GM12878 (cell line): ENCODE measurements at regions not wholly inside any gene's neighbourhood (a gene's known extent, or its start where the extent isn't known, plus 50 kb on each side); places are given as distances from the start of the nearest gene placed in this dataset.

ENCODE experiments used
- ATAC-seq: fragments of 200-7000 bp; cut with Tn5 transposase; 3 replicates; pipeline ENCODE4 v1.9.1; 2020; ENCODE audit warnings: mild to moderate bottlenecking, moderate library complexity
- BruUV-seq: library from RNA; stranded (reverse); fragments of 400-500 nt; replicated peaks from 2 replicates; lab custom pipeline; 2021; lab: Mats Ljungman, UMichigan
- CTCF ChIA-PET: fragments of 300-600 bp; sonication (Branson Sonifier 250); formaldehyde crosslinking; extraction: SDS; loops from one replicate; lab custom pipeline; 2021; ENCODE audit warnings: inconsistent platforms; lab: Yijun Ruan, JAX
- POLR2A ChIA-PET: fragments of 350-600 bp; formaldehyde crosslinking; extraction: SDS; loops from one replicate; lab custom pipeline; 2021; ENCODE audit warnings: inconsistent platforms; lab: Charles Lee
- RAD21 ChIA-PET: fragments of 300-600 bp; sonication (Branson Sonifier 250); formaldehyde crosslinking; loops from one replicate; lab custom pipeline; 2023; ENCODE audit warnings: antibody characterized with exemption; ENCODE audit not compliant: unreplicated experiment; lab: Charles Lee
- SMC1A ChIA-PET: fragments of 300-600 bp; sonication (Branson Sonifier 250); formaldehyde crosslinking; loops from one replicate; lab custom pipeline; 2023; ENCODE audit not compliant: unreplicated experiment, uncharacterized antibody; lab: Charles Lee
- DNase-seq: peaks from one replicate; pipeline ENCODE4 v3.0.0-alpha.2; 2011; ENCODE audit warnings: low read depth, low spot score
- FAIRE-seq: peaks from 3 replicates; lab custom pipeline; 2011; peaks lifted over from hg19 to GRCh38; lab: Jason Lieb, UNC
- H2AFZ ChIP-seq: 2 replicates; pipeline ENCODE4 v1.6.0; 2011; ENCODE audit warnings: low read depth, low read length, control low read depth; ENCODE audit not compliant: control insufficient read depth
- H3K27ac ChIP-seq: 2 replicates; pipeline ENCODE4 v1.5.1; 2011; ENCODE audit warnings: control low read depth; ENCODE audit not compliant: control insufficient read depth, insufficient read depth
- H3K27me3 ChIP-seq, 2 experiments: replicated peaks in 1 of 2; 2 replicates each; pipeline versions ENCODE4 v1.6.0 to v1.6.1; 2011; ENCODE audit warnings: low read length in 1 of 2; ENCODE audit not compliant: control insufficient read depth in 2 of 2, insufficient read depth in 2 of 2
- H3K36me3 ChIP-seq, 2 experiments: 2 replicates each; pipeline ENCODE4 v1.5.1; 2011; ENCODE audit warnings: low read length in 1 of 2; ENCODE audit not compliant: control insufficient read depth in 2 of 2, insufficient read depth in 2 of 2
- H3K4me1 ChIP-seq: 2 replicates; pipeline ENCODE4 v1.6.1; 2011; ENCODE audit warnings: mild to moderate bottlenecking, low read length, moderate library complexity, mixed read lengths; ENCODE audit not compliant: control insufficient read depth, insufficient read depth
- H3K4me2 ChIP-seq: 2 replicates; pipeline ENCODE4 v1.6.0; 2011; ENCODE audit warnings: control low read depth; ENCODE audit not compliant: control insufficient read depth, insufficient read depth
- H3K4me3 ChIP-seq: fragments of 200-600 bp; sonication (generic); 2 replicates; pipeline ENCODE4 v1.5.1; 2016
- H3K79me2 ChIP-seq: 2 replicates; pipeline ENCODE4 v1.6.0; 2011; ENCODE audit warnings: low read length; ENCODE audit not compliant: control insufficient read depth, insufficient read depth
- H3K9ac ChIP-seq: 2 replicates; pipeline ENCODE4 v1.8.0; 2011; ENCODE audit warnings: low read length, control low read depth, mixed read lengths; ENCODE audit not compliant: control insufficient read depth, insufficient read depth
- H3K9me3 ChIP-seq: replicated peaks from 3 replicates; pipeline ENCODE4 v1.5.1; 2011; ENCODE audit warnings: mild to moderate bottlenecking, low read length; ENCODE audit not compliant: control insufficient read depth, insufficient read depth
- H4K20me1 ChIP-seq: 2 replicates; pipeline ENCODE4 v1.6.0; 2011; ENCODE audit not compliant: control insufficient read depth, insufficient read depth
- ASH2L ChIP-seq: fragments of 300-600, 200-600 bp; sonication (generic); IDR thresholded peaks from 2 replicates; pipeline ENCODE4 v1.6.1; 2017; ENCODE audit warnings: low read depth, mild to moderate bottlenecking, borderline replicate concordance
- FOS ChIP-seq: IDR thresholded peaks from 3 replicates; pipeline ENCODE4 v1.6.1; 2011; ENCODE audit warnings: borderline replicate concordance; ENCODE audit not compliant: insufficient read length; ENCODE audit errors: extremely low read depth
- GATAD2B ChIP-seq: fragments of 450-650 bp; conservative IDR thresholded peaks from 2 replicates; pipeline ENCODE4 v1.6.1; 2017; ENCODE audit warnings: low read depth, mild to moderate bottlenecking, moderate library complexity
- HCFC1 ChIP-seq: fragments of 150-350 bp; IDR thresholded peaks from 2 replicates; pipeline ENCODE4 v1.6.1; 2014; ENCODE audit warnings: low read length
- HDAC6 ChIP-seq: fragments of 200-600 bp; sonication (generic); IDR thresholded peaks from one replicate; pipeline ENCODE4 v1.8.0; 2017; ENCODE audit warnings: antibody characterized with exemption; ENCODE audit not compliant: unreplicated experiment
- KLF5 ChIP-seq: fragments of 450-650 bp; IDR thresholded peaks from 2 replicates; pipeline ENCODE4 v1.6.1; 2014; ENCODE audit warnings: mild to moderate bottlenecking; ENCODE audit not compliant: partially characterized antibody
- MYC ChIP-seq: IDR thresholded peaks from 2 replicates; pipeline ENCODE4 v1.6.1; 2011; ENCODE audit warnings: mild to moderate bottlenecking, low read length, moderate library complexity, inconsistent platforms; ENCODE audit not compliant: insufficient read depth, insufficient replicate concordance, insufficient read length, severe bottlenecking
- NBN ChIP-seq: fragments of 450-650 bp; IDR thresholded peaks from 2 replicates; pipeline ENCODE4 v1.6.1; 2016
- RCOR1 ChIP-seq: conservative IDR thresholded peaks from 2 replicates; pipeline ENCODE4 v1.6.1; 2012; ENCODE audit warnings: low read depth, low read length, improper control_type of control experiment
- TARDBP ChIP-seq: IDR thresholded peaks from 2 replicates; pipeline ENCODE4 v1.6.1; 2016; ENCODE audit warnings: borderline replicate concordance
- WGBS: methylation state at CpG from one replicate; pipeline ENCODE4 v1.1.6; 2016; ENCODE audit warnings: low lambda C conversion rate; ENCODE audit not compliant: insufficient replicate concordance, insufficient coverage; ENCODE audit errors: missing lambda C conversion rate; 5-methylcytosine and 5-hydroxymethylcytosine counted together
- in situ Hi-C: fragments of 300-500 bp; cut with MboI; formaldehyde crosslinking; loops from 9 replicates; pipeline ENCODE4 v1.14.3; 2018; ENCODE audit warnings: mixed read lengths
- intact Hi-C: fragments of 100-400 bp; cut with micrococcal nuclease; formaldehyde crosslinking; loops from one replicate; pipeline ENCODE4 v1.14.2; 2022; ENCODE audit not compliant: unreplicated experiment
- TF ChIP-seq, protein P1 (sequence below): fragments of 450-650 bp; IDR thresholded peaks from 2 replicates; pipeline ENCODE4 v1.6.1; 2016; ENCODE audit warnings: mild to moderate bottlenecking
- TF ChIP-seq, protein P2 (sequence below), 3 experiments: IDR thresholded peaks in 2 of 3; conservative IDR thresholded peaks in 1 of 3; 2 replicates each; pipeline ENCODE4 v1.5.1; 2011; ENCODE audit warnings: low read depth in 3 of 3, low read length in 3 of 3, mild to moderate bottlenecking in 3 of 3, control low read depth in 2 of 3, moderate library complexity in 2 of 3, inconsistent platforms in 1 of 3, mixed read lengths in 1 of 3; ENCODE audit not compliant: control insufficient read depth in 2 of 3, insufficient read depth in 1 of 3; ENCODE audit errors: extremely low read depth in 1 of 3
- TF ChIP-seq, protein P3 (sequence below): fragments of 450-650 bp; formaldehyde crosslinking; IDR thresholded peaks from 2 replicates; pipeline ENCODE4 v1.4.0; 2020; ENCODE audit warnings: mild to moderate bottlenecking, moderate library complexity

DNA sequence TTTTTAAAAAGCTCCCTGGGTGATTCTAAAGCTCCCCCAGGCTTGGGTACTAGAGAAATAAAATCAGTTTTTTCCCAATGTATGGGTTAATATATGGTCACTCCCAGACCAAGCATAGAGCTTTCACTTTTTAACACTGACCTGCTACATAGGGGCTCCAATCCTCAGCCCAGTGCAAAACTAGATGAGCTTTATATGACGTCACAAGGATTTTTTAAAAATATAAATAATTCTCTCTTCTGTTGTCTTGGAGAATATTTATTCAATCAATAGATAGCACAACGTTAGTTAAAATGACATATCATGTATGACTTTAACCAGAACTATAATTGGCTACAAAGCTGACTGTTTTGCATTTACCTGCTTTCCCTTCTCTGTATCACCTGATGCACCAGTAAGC is 137.9 kb upstream of the TMCC3 start:
- SMC1A ChIA-PET = interaction anchor here (0.8 to 2.9 kb wide), 12 partner anchors 10 to 168 kb away, joined by 3 to 12 read pairs (median 4); no protein-coding TSS in a partner anchor
- intact Hi-C loops = no loop called here
- ATAC-seq = no peak

More for the DNA sequence above, 137.9 kb upstream of the TMCC3 start:
- no peak for FAIRE-seq
- H3K4me1 ChIP-seq = peaks cover 23% of the 10 kb centered on the region
- 100% methylated on average over 2 of the region's 2 CpGs for WGBS
- H3K4me3 ChIP-seq = no peak overlapping the region
- peaks cover 74% of the 10 kb centered on the region for H3K79me2 ChIP-seq
- peaks cover 8 to 19% of the 10 kb centered on the region in 2 experiments for H3K36me3 ChIP-seq
- ChIA-PET POLR2A (interaction anchor here (0.7 to 2.5 kb wide), 6 partner anchors 14 to 615 kb away, joined by 3 to 10 read pairs (median 4); no protein-coding TSS in a partner anchor), RAD21 (interaction anchor here (0.9 to 2.8 kb wide), 11 partner anchors 11 to 654 kb away, joined by 3 to 10 read pairs (median 3); no protein-coding TSS in a partner anchor), CTCF (interaction anchor here (0.6 to 2.5 kb wide), 8 partner anchors 10 to 283 kb away, joined by 3 to 8 read pairs (median 4); no protein-coding TSS in a partner anchor)
- DNase-seq = no peak
- no peak for TF ChIP-seq GATAD2B
- TF ChIP-seq TARDBP = no peak
- TF ChIP-seq, protein P1, sequence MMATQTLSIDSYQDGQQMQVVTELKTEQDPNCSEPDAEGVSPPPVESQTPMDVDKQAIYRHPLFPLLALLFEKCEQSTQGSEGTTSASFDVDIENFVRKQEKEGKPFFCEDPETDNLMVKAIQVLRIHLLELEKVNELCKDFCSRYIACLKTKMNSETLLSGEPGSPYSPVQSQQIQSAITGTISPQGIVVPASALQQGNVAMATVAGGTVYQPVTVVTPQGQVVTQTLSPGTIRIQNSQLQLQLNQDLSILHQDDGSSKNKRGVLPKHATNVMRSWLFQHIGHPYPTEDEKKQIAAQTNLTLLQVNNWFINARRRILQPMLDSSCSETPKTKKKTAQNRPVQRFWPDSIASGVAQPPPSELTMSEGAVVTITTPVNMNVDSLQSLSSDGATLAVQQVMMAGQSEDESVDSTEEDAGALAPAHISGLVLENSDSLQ = no peak
- TF ChIP-seq KLF5 = no peak
- TF ChIP-seq FOS = no peak
- no peak for TF ChIP-seq NBN
- TF ChIP-seq, protein P2, sequence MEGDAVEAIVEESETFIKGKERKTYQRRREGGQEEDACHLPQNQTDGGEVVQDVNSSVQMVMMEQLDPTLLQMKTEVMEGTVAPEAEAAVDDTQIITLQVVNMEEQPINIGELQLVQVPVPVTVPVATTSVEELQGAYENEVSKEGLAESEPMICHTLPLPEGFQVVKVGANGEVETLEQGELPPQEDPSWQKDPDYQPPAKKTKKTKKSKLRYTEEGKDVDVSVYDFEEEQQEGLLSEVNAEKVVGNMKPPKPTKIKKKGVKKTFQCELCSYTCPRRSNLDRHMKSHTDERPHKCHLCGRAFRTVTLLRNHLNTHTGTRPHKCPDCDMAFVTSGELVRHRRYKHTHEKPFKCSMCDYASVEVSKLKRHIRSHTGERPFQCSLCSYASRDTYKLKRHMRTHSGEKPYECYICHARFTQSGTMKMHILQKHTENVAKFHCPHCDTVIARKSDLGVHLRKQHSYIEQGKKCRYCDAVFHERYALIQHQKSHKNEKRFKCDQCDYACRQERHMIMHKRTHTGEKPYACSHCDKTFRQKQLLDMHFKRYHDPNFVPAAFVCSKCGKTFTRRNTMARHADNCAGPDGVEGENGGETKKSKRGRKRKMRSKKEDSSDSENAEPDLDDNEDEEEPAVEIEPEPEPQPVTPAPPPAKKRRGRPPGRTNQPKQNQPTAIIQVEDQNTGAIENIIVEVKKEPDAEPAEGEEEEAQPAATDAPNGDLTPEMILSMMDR (IDR thresholded peaks at IDR 0.05 in 2 of 3, conservative IDR thresholded peaks at IDR 0.05 in 1 of 3; ENCODE audit: control insufficient read depth in 2 of 3, extremely low read depth in 1 of 3, insufficient read depth in 1 of 3, low read depth in 3 of 3, low read length in 3 of 3) = no peak
- TF ChIP-seq, protein P3, sequence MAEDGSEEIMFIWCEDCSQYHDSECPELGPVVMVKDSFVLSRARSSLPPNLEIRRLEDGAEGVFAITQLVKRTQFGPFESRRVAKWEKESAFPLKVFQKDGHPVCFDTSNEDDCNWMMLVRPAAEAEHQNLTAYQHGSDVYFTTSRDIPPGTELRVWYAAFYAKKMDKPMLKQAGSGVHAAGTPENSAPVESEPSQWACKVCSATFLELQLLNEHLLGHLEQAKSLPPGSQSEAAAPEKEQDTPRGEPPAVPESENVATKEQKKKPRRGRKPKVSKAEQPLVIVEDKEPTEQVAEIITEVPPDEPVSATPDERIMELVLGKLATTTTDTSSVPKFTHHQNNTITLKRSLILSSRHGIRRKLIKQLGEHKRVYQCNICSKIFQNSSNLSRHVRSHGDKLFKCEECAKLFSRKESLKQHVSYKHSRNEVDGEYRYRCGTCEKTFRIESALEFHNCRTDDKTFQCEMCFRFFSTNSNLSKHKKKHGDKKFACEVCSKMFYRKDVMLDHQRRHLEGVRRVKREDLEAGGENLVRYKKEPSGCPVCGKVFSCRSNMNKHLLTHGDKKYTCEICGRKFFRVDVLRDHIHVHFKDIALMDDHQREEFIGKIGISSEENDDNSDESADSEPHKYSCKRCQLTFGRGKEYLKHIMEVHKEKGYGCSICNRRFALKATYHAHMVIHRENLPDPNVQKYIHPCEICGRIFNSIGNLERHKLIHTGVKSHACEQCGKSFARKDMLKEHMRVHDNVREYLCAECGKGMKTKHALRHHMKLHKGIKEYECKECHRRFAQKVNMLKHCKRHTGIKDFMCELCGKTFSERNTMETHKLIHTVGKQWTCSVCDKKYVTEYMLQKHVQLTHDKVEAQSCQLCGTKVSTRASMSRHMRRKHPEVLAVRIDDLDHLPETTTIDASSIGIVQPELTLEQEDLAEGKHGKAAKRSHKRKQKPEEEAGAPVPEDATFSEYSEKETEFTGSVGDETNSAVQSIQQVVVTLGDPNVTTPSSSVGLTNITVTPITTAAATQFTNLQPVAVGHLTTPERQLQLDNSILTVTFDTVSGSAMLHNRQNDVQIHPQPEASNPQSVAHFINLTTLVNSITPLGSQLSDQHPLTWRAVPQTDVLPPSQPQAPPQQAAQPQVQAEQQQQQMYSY (CRISPR knock-in tag) = no peak
- TF ChIP-seq ASH2L = no peak
- TF ChIP-seq HDAC6 = no peak
- no peak for TF ChIP-seq HCFC1
- TF ChIP-seq MYC = no peak
- TF ChIP-seq RCOR1 = no peak
- no TSS peak for BruUV-seq
- no peaks in the 10 kb centered on the region; the same call in 1 of the 3 replicates for H3K9me3 ChIP-seq
- H3K27me3 ChIP-seq = no peaks in the 10 kb centered on the region
- H3K4me2 ChIP-seq = no peak overlapping the region
- in situ Hi-C loops = no loop called here
- H3K27ac ChIP-seq = no peak overlapping the region
- H4K20me1 ChIP-seq = no peaks in the 10 kb centered on the region
- H3K9ac ChIP-seq = no peak overlapping the region
- no peak overlapping the region for H2AFZ ChIP-seq
